ENCODE measurements at regions not wholly inside any gene's neighbourhood (a gene's known extent, or its start where the extent isn't known, plus 50 kb on each side); places are given as distances from the start of the nearest gene placed in this dataset.

DNA sequence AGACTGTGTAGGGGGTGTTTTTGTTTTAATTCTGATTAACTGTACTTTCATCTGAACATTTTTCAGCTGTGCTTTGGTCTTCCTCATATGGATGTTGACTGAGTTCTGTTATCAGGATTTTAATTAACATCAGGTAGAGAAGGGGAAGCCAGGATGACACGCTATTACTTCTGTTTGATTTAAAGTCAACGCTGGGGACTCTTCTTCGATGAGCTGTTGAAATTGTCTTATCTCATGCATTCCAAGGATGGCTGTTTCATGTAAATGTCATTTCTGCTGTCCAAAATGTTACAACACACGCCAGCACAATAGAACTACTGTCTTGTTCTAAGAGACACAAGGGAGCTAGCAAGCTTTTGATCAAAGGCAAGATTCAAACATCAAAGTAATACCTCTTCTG lies 263.3 kb upstream of the CDH5 start:
- TF ChIP-seq POLR2A (IDR thresholded peaks at IDR 0.05) = no peak
- TF ChIP-seq, protein P1, sequence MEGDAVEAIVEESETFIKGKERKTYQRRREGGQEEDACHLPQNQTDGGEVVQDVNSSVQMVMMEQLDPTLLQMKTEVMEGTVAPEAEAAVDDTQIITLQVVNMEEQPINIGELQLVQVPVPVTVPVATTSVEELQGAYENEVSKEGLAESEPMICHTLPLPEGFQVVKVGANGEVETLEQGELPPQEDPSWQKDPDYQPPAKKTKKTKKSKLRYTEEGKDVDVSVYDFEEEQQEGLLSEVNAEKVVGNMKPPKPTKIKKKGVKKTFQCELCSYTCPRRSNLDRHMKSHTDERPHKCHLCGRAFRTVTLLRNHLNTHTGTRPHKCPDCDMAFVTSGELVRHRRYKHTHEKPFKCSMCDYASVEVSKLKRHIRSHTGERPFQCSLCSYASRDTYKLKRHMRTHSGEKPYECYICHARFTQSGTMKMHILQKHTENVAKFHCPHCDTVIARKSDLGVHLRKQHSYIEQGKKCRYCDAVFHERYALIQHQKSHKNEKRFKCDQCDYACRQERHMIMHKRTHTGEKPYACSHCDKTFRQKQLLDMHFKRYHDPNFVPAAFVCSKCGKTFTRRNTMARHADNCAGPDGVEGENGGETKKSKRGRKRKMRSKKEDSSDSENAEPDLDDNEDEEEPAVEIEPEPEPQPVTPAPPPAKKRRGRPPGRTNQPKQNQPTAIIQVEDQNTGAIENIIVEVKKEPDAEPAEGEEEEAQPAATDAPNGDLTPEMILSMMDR (IDR thresholded peaks at IDR 0.05) = no peak
